ENCODE measurements at regions not wholly inside any gene's neighbourhood (a gene's known extent, or its start where the extent isn't known, plus 50 kb on each side); places are given as distances from the start of the nearest gene placed in this dataset.

- FAIRE-seq (no peak), DNase-seq (ENCODE audit: low read depth in 1 of 2, low spot score in 2 of 2) (no peak)
- no peaks in the 10 kb centered on the region for H3K79me1 ChIP-seq (ENCODE audit: low read depth, low read length)
- no peak overlapping the region for H2AFZ ChIP-seq (ENCODE audit: low read length)
- H3K14ac ChIP-seq (ENCODE audit: insufficient read length) = no peak overlapping the region
- H2AK5ac ChIP-seq (ENCODE audit: low read depth, low read length) = no peak overlapping the region
- no peak overlapping the region for H2BK12ac ChIP-seq (ENCODE audit: low read depth, low read length)
- H3K36me3 ChIP-seq (ENCODE audit: control insufficient read depth in 2 of 4, insufficient read depth in 4 of 4, low read length in 3 of 4) = no peaks in the 10 kb centered on the region; a peak in 1 of 8 replicates
- H2BK15ac ChIP-seq (ENCODE audit: low read length) = no peak overlapping the region
- no peak overlapping the region for H2BK20ac ChIP-seq (ENCODE audit: low read length)
- ChIA-PET CTCF (ENCODE audit: partially characterized antibody) (interaction anchor here (0.6 kb wide), 1 partner anchor 12 kb away, joined by 3 read pairs; no protein-coding TSS in a partner anchor), POLR2A (ENCODE audit: partially characterized antibody) (no interaction called here)
- no peak overlapping the region for H2BK5ac ChIP-seq (ENCODE audit: low read depth, low read length)
- no peak for TF ChIP-seq TCF12 (IDR thresholded peaks at IDR 0.05; ENCODE audit: low read depth, low read length)
- TF ChIP-seq NRF1 (IDR thresholded peaks at IDR 0.05; ENCODE audit: low read depth, low read length) = no peak
- TF ChIP-seq CEBPB (IDR thresholded peaks at IDR 0.05; ENCODE audit: low read depth, low read length) = no peak
- TF ChIP-seq POU5F1 (IDR thresholded peaks at IDR 0.05; ENCODE audit: low read depth, low read length) = no peak
- TF ChIP-seq YY1 (IDR thresholded peaks at IDR 0.05; ENCODE audit: low read depth, low read length) = no peak
- no peak for TF ChIP-seq GTF2F1 (IDR thresholded peaks at IDR 0.05; ENCODE audit: borderline replicate concordance, low read depth, low read length)
- no peak for TF ChIP-seq BRCA1 (IDR thresholded peaks at IDR 0.05; ENCODE audit: low read depth, low read length)
- no peak for TF ChIP-seq JUN (IDR thresholded peaks at IDR 0.05; ENCODE audit: low read depth, low read length)
- TF ChIP-seq, protein P1, sequence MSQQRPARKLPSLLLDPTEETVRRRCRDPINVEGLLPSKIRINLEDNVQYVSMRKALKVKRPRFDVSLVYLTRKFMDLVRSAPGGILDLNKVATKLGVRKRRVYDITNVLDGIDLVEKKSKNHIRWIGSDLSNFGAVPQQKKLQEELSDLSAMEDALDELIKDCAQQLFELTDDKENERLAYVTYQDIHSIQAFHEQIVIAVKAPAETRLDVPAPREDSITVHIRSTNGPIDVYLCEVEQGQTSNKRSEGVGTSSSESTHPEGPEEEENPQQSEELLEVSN (IDR thresholded peaks at IDR 0.05) = no peak
- TF ChIP-seq CHD2 (IDR thresholded peaks at IDR 0.05; ENCODE audit: low read length) = no peak
- TF ChIP-seq BACH1 (IDR thresholded peaks at IDR 0.05; ENCODE audit: low read length) = no peak
- peaks cover 0 to 2% (median 0%) of the 10 kb centered on the region in 4 experiments; a peak in 1 of 7 replicates for H3K4me1 ChIP-seq (replicated peaks in 1 of 4; ENCODE audit: control insufficient read depth in 3 of 4, insufficient read depth in 4 of 4, low read length in 3 of 4)
- H3K18ac ChIP-seq (ENCODE audit: extremely low read depth, low read length) = no peak overlapping the region
- no peaks in the 10 kb centered on the region for H4K20me1 ChIP-seq (replicated peaks in 1 of 2; ENCODE audit: control insufficient read depth in 1 of 2, insufficient read depth in 2 of 2, low read length in 2 of 2)
- no peak overlapping the region for H3K4me2 ChIP-seq (ENCODE audit: insufficient read depth in 1 of 2, low read depth in 2 of 2, low read length in 2 of 2)
- H3K27ac ChIP-seq (ENCODE audit: low read depth, low read length) = no peak overlapping the region
- no peak overlapping the region for H4K8ac ChIP-seq (ENCODE audit: extremely low read depth, insufficient read depth, low read length)
- H3K79me2 ChIP-seq (ENCODE audit: control insufficient read depth in 1 of 2, insufficient read depth in 2 of 2, low read length in 2 of 2) = no peaks in the 10 kb centered on the region
- no peaks in the 10 kb centered on the region; the same call in 1 of the 2 replicates for H3K23me2 ChIP-seq (ENCODE audit: low read depth, low read length)
- no peaks in the 10 kb centered on the region for H3K9me3 ChIP-seq (ENCODE audit: insufficient read depth in 2 of 2, low read depth in 1 of 2, low read length in 1 of 2)
- WGBS, 2 experiments (ENCODE audit: extremely low coverage in 1 of 2, insufficient coverage in 1 of 2, insufficient read length in 1 of 2, insufficient replicate concordance in 2 of 2, low coverage in 1 of 2, low lambda C conversion rate in 2 of 2, missing lambda C conversion rate in 1 of 2) = 95% methylated on average over 13 of the region's 16 CpGs; no CpG with 5 or more reads in 1 of the 2 experiments
- 0 out of 7 replicates have a peak, but pooled peaks cover 0 to 3% (median 0%) of the 10 kb centered on the region in 4 experiments for H3K27me3 ChIP-seq (replicated peaks in 1 of 4; ENCODE audit: control insufficient read depth in 3 of 4, extremely low read depth in 1 of 4, insufficient read depth in 3 of 4, low read length in 3 of 4)
- H2BK120ac ChIP-seq (replicated peaks; ENCODE audit: low read depth, low read length) = no peak overlapping the region
- H3K23ac ChIP-seq (ENCODE audit: insufficient read length) = no peak overlapping the region
- no peak overlapping the region for H3K4ac ChIP-seq (replicated peaks; ENCODE audit: insufficient read length, low read depth, low read length)
- H4K5ac ChIP-seq (ENCODE audit: insufficient read length, low read depth, low read length) = no peak overlapping the region
- no peak overlapping the region for H3K56ac ChIP-seq (replicated peaks; ENCODE audit: insufficient read length, low read depth, low read length)
- H3K9ac ChIP-seq (replicated peaks in 1 of 4; ENCODE audit: extremely low read depth in 1 of 4, low read depth in 3 of 4, low read length in 3 of 4) = no peak overlapping the region
- no peak overlapping the region for H3K4me3 ChIP-seq (ENCODE audit: extremely low read depth in 1 of 4, insufficient read depth in 2 of 4, low read depth in 3 of 4, low read length in 4 of 4)
- no peak overlapping the region for H4K91ac ChIP-seq (replicated peaks; ENCODE audit: insufficient read length, low read length)
Measured at GRCh38 chr2:2669316-2669715, 338.2 kb upstream of the MYT1L start.

All from H1 (cell line).